ENCODE measurements at regions not wholly inside any gene's neighbourhood (a gene's known extent, or its start where the extent isn't known, plus 50 kb on each side); places are given as distances from the start of the nearest gene placed in this dataset.
"Not testable (repeated sequence)": the region's sequence is repeated elsewhere in the genome, so short reads cannot be mapped to it uniquely, and the experiment has no call there.

DNA sequence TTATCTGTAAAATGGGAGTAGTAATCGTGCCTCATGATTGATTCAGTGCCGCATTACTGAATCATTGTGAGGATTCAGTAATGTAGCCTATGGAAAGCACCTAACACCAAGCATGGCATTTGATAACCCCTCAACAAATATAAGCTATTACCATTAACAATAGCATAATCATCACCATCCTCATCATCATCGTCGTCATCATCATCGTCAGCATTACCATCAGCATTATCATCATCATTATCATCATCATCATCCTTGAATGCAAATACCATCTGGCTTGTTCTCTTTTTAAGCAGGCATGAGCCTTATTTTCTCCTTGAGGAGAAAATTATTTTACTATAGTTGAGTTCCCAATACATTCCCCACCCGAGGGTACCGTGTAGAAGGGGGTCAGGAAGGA lies 115.4 kb upstream of the PTPRG start:
- no peak for DNase-seq

- DNase-seq: no peak
Observed at GRCh38 chr3:61446341-61446740, 115.0 kb upstream of the PTPRG start.

GRCh38 chr3:61448378-61448777 lies 113.0 kb upstream of the PTPRG start:
- DNase-seq: no peak

DNA sequence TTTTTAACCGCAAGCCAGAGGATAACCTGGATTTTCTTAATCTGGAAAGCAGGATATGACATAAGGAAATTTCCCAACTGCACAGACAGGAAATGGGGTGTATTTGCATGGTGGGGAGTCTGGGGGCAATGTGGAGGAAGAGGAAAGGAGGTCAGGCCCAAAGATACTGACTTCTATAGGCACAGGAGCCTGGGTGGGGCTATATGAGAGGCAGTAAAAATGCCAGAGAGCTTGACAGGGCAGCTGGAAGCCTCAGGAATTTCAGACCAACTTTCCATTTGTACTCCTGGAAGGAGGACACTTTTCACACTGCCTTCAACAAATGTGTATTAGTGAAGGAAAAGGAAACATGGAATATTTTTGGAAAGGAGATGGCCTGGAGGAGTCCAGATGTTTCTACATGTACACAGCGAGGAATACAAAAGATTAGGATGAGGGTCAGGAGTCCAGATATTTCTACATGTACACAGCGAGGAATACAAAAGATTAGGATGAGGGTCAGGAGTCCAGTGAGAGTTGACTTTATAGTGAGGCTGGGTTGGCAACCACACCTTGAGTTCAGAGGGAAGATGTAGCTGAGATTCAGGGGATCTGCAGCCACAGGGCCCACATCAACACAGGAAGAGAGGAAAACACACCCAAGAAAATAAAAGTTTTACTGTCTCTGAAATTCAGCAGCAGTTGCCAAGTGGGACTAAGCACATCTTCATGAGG lies 111.9 kb upstream of the PTPRG start:
- DNase-seq: no peak

GRCh38 chr3:61450866-61451265 lies 110.5 kb upstream of the PTPRG start:
- no peak for DNase-seq

- no peak for DNase-seq
Observed at GRCh38 chr3:61451841-61452240, 109.5 kb upstream of the PTPRG start.

DNA sequence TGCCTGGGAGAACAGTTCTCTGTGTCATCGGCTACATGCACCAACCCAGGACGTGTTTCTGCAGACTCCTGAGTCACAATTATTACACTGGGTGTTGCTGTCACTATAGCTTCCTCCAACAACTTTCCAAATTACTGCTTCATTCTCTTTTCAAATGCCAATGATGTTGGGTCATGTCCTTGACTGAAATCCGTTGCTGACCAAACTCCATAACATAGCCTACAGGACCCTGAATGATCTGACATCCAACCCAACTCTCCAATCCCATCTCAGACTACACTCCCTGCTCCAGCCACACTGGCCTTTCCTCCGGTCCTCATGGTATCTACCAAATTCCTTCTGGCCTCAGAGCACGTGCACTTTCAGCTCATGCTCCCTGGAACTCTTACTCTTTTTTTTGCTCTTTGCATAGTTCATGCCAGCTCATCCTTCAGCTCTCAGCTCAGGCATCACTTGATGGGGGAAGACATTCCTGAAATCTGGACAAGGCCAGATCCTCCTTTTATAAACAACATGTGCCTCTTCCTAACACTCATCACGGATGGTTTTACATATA lies 108.8 kb upstream of the PTPRG start:
- DNase-seq: no peak

DNA sequence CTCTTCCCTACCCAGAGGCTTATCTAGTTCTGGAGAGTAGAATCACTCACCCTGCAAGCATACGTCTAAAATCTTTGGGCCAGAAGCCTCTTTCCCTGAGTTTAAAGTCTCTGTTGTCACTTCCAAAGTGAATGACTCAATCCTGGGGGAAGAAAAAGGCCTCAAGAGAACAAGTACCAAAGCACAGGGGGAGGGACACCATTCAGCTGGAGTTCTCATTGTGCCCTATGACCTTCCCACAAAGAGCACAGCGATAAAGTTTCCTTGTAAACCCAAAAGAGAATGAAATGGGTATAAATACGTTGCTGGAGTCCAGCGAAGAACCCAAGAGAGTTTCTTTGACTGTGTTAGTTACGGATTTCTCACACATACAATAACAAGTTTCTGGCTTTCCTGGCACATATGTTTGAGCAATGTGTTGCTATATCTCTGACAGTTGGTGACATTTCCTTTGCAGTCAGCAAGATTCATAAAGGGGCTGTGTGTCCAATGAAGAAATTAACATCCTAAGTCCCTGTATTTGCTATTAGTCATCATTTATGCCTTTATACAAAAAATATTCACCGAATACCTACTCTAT lies 107.3 kb upstream of the PTPRG start:
- DNase-seq: no peak

- no peak for DNase-seq
Observed at GRCh38 chr3:61454801-61455200, 106.6 kb upstream of the PTPRG start.

GRCh38 chr3:61460636-61461035 lies 100.7 kb upstream of the PTPRG start:
- no peak for DNase-seq

DNA sequence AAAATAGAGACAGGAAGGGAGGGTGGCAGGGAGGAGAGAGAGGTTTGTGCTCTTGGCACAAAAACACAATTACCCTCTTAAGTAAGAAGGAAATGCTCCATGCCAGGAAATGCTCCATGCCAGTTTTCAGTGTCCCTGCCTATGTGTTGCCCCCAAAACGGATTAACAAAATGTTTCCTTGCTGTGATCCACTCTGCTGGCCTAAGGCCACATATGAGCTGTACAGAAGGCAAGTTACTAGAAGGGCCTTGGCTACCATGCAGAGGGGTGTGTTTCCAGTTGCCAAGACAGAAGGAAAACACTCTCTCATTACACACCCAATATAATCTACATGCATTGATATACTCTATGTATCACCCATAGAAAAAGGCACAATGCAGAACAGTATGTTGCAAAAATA lies 98.2 kb upstream of the PTPRG start:
- no peak for DNase-seq

- no peak for DNase-seq
Observed at GRCh38 chr3:61464518-61465140, 96.7 kb upstream of the PTPRG start.

GRCh38 chr3:61466357-61466756 lies 95.0 kb upstream of the PTPRG start:
- no peak for DNase-seq

- DNase-seq: no peak
Observed at GRCh38 chr3:61483997-61484396, 77.4 kb upstream of the PTPRG start.

DNA sequence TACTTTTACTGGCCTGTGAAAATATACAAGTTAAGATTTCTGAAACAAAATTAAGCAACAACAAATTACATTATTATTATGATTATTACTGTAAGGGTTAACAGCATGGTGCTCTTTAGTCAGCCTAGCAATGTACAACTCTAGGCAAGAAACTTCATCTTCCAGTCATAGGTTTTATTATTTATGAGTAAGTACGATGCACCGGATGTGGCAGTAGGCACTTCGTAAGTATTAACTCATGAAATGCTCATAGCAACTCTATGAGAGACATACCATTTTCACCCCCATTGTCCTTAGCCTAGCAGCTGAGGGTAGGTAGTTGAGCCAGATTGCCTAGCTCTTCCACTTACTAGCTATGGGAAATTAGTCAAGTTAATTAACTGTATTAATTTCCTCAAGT lies 68.0 kb upstream of the PTPRG start:
- DNase-seq: no peak

- DNase-seq: not testable (repeated sequence)
Observed at GRCh38 chr3:61494309-61494708, 67.1 kb upstream of the PTPRG start.

DNA sequence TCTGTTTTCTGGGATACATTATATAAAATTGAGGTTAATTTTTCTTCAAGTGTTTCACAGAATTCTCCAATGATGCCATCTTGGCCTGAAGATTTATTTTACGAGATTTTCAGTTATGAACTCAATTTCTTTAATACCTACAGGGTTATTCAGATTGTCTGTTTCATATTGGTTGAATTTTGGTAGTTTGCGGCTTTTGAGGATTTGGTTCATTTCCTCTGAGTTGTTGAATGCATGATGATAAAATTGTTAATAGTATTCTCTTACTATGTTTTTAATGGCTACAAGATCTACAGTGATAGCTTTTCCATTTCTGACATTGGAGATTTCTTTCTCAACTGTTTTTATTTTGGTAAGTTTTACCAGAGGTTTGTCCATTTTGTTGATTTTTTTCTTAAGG lies 63.9 kb upstream of the PTPRG start:
- no peak for DNase-seq

DNA sequence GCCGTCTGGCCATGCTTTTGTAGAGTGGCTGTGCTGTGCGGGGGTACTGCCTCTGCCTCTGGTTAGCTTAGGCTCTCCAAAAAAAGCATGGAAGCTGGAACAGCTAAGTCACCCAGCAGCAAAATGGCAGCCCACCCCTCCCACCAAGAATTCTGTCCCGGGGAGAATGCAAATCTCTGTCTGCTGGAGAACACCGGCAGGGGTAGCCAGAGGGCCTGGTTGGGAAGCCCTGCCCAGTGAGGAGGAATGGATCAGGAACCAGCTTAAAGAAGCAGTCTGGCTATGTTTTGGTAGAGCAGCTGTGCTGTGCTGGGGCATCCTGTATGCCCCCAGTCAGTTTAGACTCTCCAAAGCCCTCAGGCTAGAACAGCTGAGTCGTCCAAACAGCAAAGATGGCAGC lies 56.2 kb upstream of the PTPRG start:
- DNase-seq: no peak

DNA sequence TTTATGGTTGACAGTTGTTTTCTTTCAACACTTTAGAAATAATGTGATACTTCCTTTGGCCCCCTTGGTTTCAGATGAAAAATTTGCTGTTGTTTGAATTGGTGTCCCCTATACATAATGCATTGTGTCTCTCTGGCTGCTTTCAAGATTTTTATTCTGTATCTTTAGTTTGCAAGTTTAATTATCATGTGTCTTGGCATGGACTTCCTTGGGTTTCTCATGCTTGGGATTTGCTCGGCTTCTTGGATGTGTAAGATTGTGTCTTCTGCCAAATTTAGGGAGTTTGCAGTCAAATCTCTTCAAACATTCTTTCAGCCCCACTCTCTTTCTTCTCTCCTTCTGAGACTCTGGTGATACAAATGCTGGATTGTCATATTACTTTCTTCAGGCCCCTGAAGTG lies 53.4 kb upstream of the PTPRG start:
- no peak for DNase-seq

Data from CD4-positive, alpha-beta T cell treated with Interleukin-4 for 1 hour (primary cell).